Activated naive CD8-positive, alpha-beta T cell treated with anti-CD3 and anti-CD28 coated beads, Interleukin-2, amount 10 ng/mL, durations not matched to agents 7 days and 5 days (primary cell): ENCODE measurements at regions not wholly inside any gene's neighbourhood (a gene's known extent, or its start where the extent isn't known, plus 50 kb on each side); places are given as distances from the start of the nearest gene placed in this dataset.

Experiments
- ATAC-seq: fragments of 150-1000 bp; cut with Tn5 transposase; one replicate; pipeline ENCODE4 v1.10.0; 2021; ENCODE audit warnings: low read depth, moderate library complexity
- POLR2A ChIA-PET: fragments of 350-600 bp; sonication (Branson Sonifier 250); formaldehyde crosslinking; loops from one replicate; lab custom pipeline; 2021; ENCODE audit warnings: antibody characterized with exemption; lab: Charles Lee
- DNase-seq: peaks from one replicate; pipeline ENCODE4 v3.0.0; 2021
- H3K27ac Mint-ChIP-seq: one replicate; pipeline ENCODE4 v1.8.0; 2022; ENCODE audit warnings: mild to moderate bottlenecking, mixed read lengths
- H3K27me3 Mint-ChIP-seq: one replicate; pipeline ENCODE4 v1.8.0; 2022; ENCODE audit warnings: mild to moderate bottlenecking, moderate library complexity, mixed read lengths
- H3K36me3 Mint-ChIP-seq: one replicate; pipeline ENCODE4 v1.8.0; 2021; ENCODE audit warnings: mild to moderate bottlenecking, mixed read lengths
- H3K4me1 Mint-ChIP-seq: one replicate; pipeline ENCODE4 v1.8.0; 2021; ENCODE audit warnings: mixed read lengths
- H3K4me3 Mint-ChIP-seq: one replicate; pipeline ENCODE4 v1.8.0; 2022; ENCODE audit warnings: mild to moderate bottlenecking, moderate library complexity, mixed read lengths
- H3K9me3 Mint-ChIP-seq: one replicate; pipeline ENCODE4 v1.8.0; 2021; ENCODE audit warnings: mixed read lengths

DNA sequence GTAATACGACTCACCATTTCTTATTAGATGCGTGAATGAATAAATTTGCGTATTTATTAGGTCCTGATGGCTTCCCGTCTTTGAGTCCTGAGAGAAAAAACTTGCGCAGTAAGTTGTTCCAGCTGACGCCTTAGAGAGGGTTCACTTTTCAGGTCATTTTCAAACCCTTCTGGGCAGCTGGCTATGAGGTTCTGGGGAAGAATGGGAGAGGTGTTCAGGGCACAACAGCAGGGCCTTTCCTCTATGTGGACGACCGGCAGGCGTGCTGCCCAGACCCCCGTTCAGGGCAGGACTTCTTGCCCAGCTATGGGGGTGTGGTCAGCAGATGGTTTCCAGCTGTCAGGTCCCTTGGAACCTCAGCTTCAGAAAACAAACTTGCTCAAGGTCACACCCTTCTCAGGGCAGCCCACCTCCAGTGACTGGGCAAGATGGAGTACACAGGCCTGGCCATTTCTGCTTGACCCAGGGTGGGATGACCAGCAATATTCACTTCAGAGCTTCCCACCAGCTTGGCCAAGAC, 61.1 kb upstream of the TNP1 start:
- H3K4me3 Mint-ChIP-seq: no peak overlapping the region
- DNase-seq: no peak
- H3K4me1 Mint-ChIP-seq: peaks cover 2% of the 10 kb centered on the region
- no peak overlapping the region for H3K27ac Mint-ChIP-seq
- POLR2A ChIA-PET: no interaction called here
- H3K36me3 Mint-ChIP-seq: no peaks in the 10 kb centered on the region
- no peaks in the 10 kb centered on the region for H3K9me3 Mint-ChIP-seq
- ATAC-seq: no peak
- peaks cover 10% of the 10 kb centered on the region for H3K27me3 Mint-ChIP-seq

DNA sequence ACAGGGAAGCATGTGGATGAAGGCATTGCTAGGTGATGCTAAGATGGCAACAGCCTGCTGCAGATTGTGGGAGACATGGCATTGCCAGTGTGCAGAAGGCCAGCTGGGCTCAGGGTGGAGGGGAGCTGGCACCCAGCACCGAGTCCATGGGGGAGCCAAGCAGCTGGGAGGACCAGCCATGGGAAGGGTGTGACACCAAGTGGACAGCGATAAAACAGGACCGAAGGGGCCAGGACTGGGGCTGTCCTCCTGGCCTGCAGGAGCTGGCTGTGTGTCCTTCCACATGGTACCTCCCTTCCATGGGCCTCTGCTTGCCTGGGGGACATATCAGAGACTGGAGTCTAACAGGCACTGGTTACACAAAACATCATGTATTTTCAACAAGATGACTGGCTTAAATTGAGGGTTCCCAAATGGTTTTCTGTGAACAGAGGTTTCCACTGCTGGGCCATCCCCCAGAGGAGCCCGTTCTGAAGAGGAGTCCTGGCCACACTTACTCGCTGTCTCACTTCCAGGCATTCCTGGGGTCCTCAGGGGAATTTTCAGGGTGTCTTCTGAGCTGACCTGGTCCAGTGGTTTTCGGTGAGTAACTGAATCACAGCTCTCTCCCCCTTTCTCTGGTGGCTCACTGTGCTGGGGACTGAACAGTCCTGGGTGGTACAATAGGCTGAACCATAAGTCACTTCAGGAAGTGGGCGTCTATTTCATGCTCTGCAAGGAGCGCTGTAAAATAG, 60.4 kb upstream of the TNP1 start:
- ATAC-seq (no peak), DNase-seq (no peak)
- H3K4me1 Mint-ChIP-seq: peaks cover 2% of the 10 kb centered on the region
- POLR2A ChIA-PET: no interaction called here
- H3K27ac Mint-ChIP-seq: no peak overlapping the region
- H3K36me3 Mint-ChIP-seq: no peaks in the 10 kb centered on the region
- no peaks in the 10 kb centered on the region for H3K9me3 Mint-ChIP-seq
- H3K27me3 Mint-ChIP-seq: peaks cover 10% of the 10 kb centered on the region
- no peak overlapping the region for H3K4me3 Mint-ChIP-seq

DNA sequence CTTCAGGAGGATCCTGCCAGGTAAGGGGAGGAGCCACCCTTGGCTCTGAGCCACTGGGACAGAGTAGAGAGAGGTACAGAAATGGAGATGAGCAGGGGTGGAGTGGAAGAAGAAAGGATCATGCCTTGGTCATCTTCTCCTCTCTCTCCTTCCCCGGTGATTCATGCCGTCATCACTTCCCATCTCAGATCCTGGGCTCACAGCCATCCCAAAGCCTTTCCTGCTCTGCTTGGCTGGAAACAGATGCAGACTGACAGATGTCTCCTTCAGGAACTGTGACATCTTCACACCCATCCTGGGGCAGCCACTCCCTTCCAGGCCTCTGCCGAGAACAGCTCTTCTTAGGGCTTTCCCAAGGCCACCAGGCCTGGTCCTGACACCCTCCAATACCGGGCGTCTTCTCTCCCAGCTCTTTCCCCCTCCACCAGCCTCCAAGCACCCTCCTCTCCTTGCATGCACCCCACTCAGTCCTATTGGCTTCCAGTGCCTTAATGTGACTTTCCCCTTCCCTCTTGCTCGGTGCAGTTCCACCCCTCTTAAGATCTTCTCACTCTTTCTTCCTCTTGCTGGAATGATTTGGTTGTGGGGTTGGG, 58.3 kb upstream of the TNP1 start:
- ATAC-seq (no peak), DNase-seq (no peak)
- POLR2A ChIA-PET: interaction anchor here (0.5 to 0.6 kb wide), 2 partner anchors 63 to 722 kb away, joined by 3 to 4 read pairs; no protein-coding TSS in a partner anchor
- Mint-ChIP-seq H3K27ac (peak overlapping the region; percentile 23), H3K36me3 (no peaks in the 10 kb centered on the region), H3K9me3 (no peaks in the 10 kb centered on the region), H3K4me1 (peaks cover 2% of the 10 kb centered on the region), H3K27me3 (peaks cover 12% of the 10 kb centered on the region), H3K4me3 (no peak overlapping the region)

DNA sequence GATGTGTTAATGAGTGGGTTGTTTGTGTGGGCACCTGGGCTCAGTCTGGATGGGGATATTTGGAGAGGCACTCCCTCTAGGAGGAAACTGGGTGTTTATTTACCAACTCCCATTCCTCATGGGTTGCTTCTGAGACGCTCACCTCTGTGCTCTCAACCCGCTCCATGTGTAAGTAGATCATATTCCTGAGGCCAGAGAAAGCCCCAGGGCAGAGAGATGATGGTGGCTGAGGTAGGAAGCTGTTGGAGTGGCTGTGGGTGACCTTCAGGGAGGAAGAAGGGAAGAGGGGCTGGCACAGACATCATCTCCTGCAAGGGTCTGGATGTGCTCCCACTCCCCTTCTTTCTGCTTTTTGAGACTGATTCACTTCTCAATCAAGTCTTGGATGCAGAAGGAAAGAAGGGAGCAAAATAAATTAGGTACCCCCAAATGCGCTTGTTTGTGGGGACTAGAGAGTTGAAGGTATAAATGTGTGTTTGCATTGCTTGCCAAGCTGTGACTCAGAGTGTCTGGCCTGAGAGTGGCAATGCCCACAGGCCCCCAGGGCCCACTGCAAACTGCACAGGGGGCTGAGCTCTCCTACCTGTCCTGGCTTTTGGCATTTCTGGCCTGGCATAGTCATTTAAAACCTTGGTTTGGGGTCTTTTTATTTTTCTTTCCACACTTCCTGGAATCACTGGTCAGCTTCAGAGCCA, 57.2 kb upstream of the TNP1 start:
- Mint-ChIP-seq H3K27ac (no peak overlapping the region), H3K4me3 (no peak overlapping the region), H3K9me3 (no peaks in the 10 kb centered on the region), H3K27me3 (peaks cover 15% of the 10 kb centered on the region), H3K36me3 (no peaks in the 10 kb centered on the region), H3K4me1 (peaks cover 2% of the 10 kb centered on the region)
- POLR2A ChIA-PET: no interaction called here
- DNase-seq: no peak
- ATAC-seq: no peak

DNA sequence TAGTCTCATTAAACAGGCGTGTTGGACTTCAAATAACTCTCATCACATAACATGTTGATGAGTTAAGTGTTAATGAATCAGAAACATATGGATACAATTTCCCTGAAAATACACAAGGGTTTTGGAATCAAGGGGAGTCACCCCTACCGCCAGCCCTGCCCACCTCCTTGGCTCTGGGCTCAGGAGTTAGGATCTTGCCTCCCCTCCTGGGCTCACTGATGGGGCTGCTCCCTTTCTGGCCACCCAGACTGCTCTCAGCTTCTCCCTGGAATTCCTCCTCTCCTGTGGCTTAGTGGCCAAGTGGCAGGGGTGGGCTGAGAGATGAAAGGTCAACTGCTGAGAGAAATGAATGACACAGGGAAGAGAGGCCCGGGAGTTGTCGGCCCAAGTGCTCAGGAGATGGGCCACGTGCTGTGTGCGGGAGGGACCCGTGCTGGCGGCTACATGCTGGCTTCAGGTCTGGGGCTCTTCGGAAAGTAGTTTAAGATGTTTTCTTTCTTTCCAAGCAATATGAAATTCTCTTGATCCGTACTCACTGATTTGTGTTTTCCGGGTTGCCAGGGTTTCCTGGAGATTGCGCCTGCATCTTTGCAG, 55.8 kb upstream of the TNP1 start:
- Mint-ChIP-seq H3K4me3 (no peak overlapping the region), H3K27ac (no peak overlapping the region), H3K27me3 (peaks cover 15% of the 10 kb centered on the region), H3K9me3 (no peaks in the 10 kb centered on the region), H3K36me3 (no peaks in the 10 kb centered on the region), H3K4me1 (peaks cover 2% of the 10 kb centered on the region)
- POLR2A ChIA-PET: no interaction called here
- ATAC-seq (no peak), DNase-seq (no peak)

DNA sequence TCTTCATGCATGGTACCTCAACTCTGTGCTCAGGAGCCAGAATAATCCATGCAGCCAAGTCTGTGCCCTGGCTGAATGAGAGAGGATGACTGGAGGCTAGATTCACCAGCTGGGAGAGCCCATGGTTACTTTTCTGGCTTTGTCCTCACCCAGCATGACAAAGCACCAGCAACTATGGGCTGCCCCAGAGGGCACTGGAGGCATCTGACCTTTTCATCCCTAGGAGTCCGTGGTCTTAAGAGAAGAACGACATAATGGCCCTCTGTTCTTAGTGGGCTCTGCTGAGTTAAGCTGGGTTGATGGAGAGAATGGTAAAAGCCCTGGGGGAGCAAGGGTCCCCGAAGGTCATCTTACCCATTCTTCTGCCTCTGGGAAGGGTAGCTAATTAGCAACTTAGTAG, 54.6 kb upstream of the TNP1 start:
- Mint-ChIP-seq H3K4me3 (no peak overlapping the region), H3K27me3 (peaks cover 15% of the 10 kb centered on the region), H3K9me3 (no peaks in the 10 kb centered on the region), H3K27ac (no peak overlapping the region), H3K36me3 (no peaks in the 10 kb centered on the region), H3K4me1 (peaks cover 2% of the 10 kb centered on the region)
- POLR2A ChIA-PET: no interaction called here
- ATAC-seq (no peak), DNase-seq (no peak)

DNA sequence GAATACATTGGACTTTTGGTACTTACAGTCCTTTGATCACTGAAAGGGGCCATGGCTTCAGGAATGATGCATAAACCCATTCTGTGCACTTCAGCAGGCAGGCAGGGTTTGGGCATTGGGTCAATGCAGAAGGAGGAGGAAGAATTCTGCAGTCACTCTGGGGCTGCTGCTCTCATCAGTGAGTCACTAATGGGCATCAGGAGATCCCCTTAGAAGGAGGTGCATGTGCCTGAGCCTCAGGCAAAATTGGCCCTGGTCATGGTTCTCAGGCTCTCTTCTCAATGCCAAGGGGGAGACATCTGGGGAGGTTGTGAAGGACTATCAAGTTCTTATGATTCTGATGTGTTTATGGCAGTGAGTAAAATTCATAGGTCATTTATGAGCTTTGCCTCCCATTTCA, 52.0 kb upstream of the TNP1 start:
- Mint-ChIP-seq H3K4me1 (no peaks in the 10 kb centered on the region), H3K27ac (no peak overlapping the region), H3K9me3 (peaks cover 1% of the 10 kb centered on the region), H3K27me3 (peaks cover 18% of the 10 kb centered on the region), H3K4me3 (no peak overlapping the region), H3K36me3 (no peaks in the 10 kb centered on the region)
- POLR2A ChIA-PET: no interaction called here
- DNase-seq (no peak), ATAC-seq (no peak)

DNA sequence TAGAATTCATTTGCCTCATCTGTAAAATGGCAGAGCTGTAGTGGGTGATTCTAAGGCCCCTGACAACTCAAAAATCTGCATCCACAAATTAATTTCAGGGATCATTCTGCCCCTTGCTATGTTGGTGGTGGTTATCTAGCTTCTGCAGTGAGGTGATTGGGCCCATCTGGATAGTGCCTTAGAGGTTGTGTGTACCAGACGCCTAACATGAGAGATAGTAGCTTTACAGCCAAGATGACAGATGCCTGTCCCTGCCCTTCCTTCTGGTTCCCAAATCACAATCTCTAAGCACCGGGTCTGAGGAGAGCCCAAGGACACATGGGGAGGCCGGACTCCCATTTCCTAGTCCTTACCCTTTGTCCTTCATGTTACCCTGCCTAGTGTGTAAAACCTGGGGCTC, 51.1 kb upstream of the TNP1 start:
- ATAC-seq: no peak
- Mint-ChIP-seq H3K36me3 (no peaks in the 10 kb centered on the region), H3K27me3 (peaks cover 17% of the 10 kb centered on the region), H3K9me3 (peaks cover 1% of the 10 kb centered on the region), H3K27ac (no peak overlapping the region), H3K4me1 (no peaks in the 10 kb centered on the region), H3K4me3 (no peak overlapping the region)
- DNase-seq: no peak
- POLR2A ChIA-PET: no interaction called here

DNA sequence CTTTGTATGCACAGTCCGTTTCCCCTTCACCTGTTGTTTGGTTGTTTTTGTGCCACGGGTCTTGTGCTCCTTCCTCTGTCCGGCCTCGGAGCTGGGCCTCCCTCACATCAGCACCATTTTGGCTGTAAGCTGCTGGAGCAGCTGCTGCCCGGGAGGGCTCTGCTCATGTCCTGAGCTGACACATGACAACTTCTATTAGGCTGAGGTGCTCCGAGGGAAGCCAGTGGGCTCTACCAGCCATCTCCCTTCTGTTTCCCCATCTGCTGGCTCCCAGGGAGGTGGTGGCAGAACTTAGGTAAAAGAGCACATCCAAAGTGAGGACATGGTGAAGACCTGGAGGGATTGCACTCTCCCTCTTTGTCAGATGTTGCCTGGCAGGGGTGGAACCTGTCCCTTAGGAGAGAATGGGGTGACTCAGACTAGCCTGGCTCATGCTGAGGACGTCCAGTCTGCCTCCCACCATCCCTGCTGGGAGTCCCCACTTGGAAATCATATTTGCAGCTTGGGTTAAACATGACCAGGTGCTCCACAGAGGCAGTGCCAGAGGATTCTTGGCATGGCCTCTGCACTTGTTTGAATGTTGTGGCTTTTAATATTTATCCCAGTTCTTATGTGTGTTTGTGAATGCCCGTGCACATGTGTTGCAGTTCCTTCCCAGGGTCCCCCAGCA, 49.8 kb upstream of the TNP1 start:
- DNase-seq (no peak), ATAC-seq (no peak)
- H3K4me1 Mint-ChIP-seq: peaks cover 7% of the 10 kb centered on the region
- peaks cover 3% of the 10 kb centered on the region for H3K9me3 Mint-ChIP-seq
- POLR2A ChIA-PET: no interaction called here
- H3K36me3 Mint-ChIP-seq: no peaks in the 10 kb centered on the region
- H3K4me3 Mint-ChIP-seq: no peak overlapping the region
- peaks cover 11% of the 10 kb centered on the region for H3K27me3 Mint-ChIP-seq
- H3K27ac Mint-ChIP-seq: no peak overlapping the region
